ENCODE measurements at regions not wholly inside any gene's neighbourhood (a gene's known extent, or its start where the extent isn't known, plus 50 kb on each side); places are given as distances from the start of the nearest gene placed in this dataset.

DNA sequence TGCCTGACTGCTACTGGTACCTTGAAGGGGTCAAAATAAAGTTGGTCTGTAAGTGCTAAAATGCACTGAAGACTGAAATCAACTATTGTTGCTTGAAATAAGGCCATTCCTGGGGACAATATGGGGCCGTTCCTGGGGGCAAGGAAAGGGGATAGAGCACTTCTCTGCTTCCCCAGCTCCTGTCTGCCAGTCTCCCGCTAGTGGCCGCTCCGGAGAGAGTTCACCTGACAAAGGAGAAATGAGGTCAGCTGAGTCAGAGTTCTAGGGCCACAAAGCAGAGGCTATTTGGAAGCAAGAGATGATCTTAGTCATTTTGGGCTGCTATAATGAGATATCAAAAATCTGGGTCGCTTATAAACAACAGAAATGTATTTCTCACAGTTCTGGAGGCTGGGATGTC is 345.9 kb downstream of the TSN start:
- no peak for DNase-seq (ENCODE audit: low read depth in 4 of 4, low spot score in 1 of 4)

DNA sequence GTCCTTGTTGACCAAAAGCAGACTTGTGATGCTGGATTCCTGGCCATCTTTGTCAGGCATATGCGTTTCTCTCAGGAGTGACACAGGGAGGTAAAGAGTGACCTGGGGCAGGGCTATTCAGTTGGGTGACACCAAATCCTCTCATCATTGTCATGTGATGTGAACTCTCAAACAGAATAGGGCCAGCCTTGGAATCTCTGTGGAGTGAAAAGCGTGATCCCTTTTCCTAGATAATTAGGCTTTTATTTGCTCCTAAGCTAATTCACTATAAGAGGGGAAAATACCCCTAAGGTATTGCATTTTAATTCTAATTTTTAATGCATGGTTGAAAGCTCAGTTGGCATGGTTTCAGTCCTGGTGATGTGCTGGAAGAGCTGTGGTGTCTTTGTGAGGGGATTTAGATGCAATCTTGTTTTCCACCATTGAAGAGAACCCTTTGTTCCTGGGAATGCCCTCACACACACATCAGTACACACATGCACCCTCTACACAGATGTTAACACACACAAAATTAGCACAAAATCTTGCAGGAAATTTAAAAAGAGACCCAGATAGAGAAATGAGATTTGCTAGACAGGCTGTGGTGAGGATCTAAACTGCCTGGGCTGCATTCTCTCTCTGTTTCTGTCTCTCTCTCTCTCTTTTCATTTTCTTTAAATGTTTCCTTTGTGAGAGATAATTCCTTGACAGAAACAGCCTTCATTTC is 349.9 kb downstream of the TSN start:
- no peak for DNase-seq (ENCODE audit: low read depth in 4 of 4, low spot score in 1 of 4)

DNA sequence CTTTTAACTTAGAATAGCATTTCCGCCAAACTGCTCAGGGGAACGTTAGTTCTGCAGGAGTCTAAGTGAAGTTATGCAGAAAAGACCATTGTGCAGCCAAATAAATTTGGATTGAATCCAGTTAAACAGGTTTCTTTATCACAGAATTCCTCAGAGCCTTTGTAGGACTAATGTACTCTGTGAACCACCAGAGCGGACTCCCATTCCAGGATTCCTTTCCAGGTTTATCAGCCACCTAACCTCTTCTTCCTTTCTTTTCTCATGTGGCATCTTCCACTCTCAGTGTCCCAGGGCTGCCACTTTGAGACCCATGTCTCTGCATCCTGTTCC is 350.4 kb downstream of the TSN start:
- DNase-seq (ENCODE audit: low read depth in 4 of 4, low spot score in 1 of 4) = no peak

DNA sequence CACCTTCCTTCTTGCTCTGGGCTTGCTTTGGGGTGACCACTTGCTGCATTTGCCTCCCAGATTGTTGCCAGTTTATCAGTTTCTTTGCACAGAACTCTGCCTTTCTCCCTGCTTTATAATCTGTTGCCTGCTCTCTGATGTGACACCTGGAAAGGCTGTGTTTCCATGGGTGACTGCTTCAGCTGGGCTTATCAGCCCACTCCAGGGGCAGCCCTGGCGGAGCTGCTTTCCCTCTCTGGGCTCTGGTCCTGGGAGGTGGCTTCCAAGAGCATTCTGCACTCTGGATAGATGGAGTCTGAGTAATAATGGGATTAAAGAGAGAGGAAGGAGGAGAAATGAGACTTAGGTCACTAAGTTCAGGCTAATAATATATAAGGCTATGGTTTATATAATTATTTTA is 352.7 kb downstream of the TSN start:
- no peak for DNase-seq (ENCODE audit: low read depth in 4 of 4, low spot score in 1 of 4)

DNA sequence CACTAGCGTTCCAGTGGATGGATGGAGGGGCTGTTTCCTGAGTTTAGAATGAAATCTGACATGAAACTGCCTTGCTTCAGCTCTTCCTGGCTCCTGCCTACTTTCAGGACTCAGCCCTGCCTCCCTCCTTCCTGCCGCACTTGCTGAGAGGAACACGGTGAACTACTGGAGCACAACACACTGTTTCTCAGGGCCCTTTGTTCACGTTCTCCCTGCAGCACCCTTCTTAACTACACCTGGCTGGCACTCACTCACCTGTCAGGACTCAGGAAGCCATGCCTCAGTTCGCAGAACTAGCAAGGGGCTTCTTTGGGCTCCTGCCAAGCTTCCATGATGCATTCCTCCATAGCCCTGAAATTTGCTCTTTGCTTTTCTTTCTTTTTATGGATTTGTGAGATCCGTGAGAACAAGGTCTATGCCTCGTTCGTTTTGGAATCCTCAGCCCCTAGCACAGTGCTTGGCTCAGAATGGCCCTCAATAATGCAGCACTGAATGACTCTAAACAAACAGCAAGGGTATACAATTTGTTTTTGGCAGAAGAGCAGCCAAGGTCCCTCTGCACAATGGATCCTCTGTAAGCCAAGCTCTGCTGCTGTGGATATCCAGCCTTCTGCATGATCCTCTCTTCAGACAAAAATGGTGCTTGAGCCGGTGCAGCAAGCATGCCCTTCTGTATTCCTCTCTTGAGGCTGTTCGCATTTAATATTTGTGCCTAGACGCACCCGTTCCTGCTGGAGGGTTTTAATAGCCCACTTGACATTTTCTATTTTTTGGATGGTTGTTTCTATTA is 357.0 kb downstream of the TSN start:
- no peak for DNase-seq (ENCODE audit: low read depth in 4 of 4, low spot score in 1 of 4)

DNA sequence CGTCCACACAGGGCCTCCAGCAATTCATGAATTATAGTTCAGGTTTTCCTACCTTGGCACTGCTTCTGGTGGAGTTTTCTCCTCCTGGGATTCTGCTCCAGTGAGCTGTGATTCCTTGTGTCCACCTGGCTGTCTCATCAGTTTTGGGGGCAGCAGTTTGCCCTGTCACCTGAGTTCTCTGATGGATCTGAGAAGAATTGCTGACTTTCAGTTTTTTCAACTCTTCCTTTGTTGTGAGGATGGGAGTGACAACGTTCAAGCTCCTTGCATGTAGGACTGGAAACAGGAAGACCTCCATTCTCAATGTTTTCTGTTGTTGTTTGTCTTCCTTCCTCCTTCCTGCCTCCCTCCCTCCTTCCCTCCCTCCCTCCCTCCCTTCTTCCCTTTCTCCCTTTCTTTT is 359.0 kb downstream of the TSN start:
- DNase-seq (ENCODE audit: low read depth in 4 of 4, low spot score in 1 of 4) = no peak

DNA sequence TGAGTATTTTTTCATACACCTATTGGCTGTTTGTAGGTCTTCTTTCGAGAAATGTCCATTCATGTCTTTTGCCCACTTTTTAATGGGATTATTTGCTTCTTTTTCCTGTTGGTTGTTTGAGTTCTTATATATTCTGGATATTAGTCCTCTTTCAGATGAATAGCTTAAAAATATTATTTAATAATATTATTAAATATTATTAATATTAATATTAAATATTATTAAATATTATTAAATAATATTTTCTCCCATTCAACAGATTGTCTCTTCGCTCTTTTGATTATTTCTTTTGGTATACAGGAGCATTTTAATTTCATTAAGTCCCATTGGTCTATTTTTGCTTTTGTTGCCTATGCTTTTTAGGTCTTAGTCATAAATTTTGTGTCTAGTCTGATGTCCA is 361.9 kb downstream of the TSN start:
- DNase-seq (ENCODE audit: low read depth in 4 of 4, low spot score in 1 of 4) = no peak

DNA sequence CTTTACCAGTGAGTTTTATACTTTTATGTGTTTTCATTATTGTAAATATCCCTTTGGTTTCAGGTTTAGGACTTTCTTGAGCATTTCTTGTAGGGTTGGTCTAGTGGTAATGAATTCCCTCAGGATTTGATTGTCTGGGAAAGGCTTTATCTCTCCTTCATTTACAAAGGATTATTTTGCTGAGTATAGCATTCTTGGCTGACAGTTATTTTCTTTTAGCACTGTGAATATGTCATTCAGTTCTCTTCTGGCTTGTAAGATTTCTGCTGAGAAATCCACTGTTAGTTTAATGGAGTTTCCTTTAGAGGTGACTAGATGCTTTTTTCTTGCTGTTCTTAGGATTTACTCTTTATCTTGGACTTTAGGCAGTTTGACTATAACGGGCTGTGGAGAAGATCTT is 373.9 kb downstream of the TSN start:
- no peak for DNase-seq (ENCODE audit: low read depth in 4 of 4, low spot score in 1 of 4)

DNA sequence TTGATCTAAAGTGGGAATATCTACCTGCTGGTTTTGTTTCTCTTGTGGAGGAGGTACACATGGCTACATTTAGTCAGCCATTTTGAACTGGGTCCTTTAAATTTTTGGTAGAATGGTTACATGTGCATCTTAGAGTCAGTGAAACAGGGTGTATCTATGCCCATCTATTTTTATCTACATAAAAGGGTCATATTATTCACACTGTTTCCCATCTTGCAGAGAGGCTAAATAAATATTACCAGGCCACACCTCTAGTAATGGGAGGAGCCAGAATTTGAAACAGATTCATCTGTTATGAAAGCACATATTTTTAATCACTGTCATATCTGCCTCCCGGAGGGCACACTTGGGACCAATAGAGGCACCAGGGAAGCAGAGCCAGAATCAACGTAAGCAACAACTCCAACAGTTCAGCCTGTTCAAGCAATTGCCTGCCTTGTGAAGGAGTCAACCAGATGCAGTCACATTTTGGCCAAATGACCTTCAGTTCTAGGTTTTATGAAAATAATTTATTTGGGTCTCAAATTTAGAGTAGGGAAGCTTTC is 376.8 kb downstream of the TSN start:
- no peak for DNase-seq (ENCODE audit: low read depth in 4 of 4, low spot score in 1 of 4)

DNA sequence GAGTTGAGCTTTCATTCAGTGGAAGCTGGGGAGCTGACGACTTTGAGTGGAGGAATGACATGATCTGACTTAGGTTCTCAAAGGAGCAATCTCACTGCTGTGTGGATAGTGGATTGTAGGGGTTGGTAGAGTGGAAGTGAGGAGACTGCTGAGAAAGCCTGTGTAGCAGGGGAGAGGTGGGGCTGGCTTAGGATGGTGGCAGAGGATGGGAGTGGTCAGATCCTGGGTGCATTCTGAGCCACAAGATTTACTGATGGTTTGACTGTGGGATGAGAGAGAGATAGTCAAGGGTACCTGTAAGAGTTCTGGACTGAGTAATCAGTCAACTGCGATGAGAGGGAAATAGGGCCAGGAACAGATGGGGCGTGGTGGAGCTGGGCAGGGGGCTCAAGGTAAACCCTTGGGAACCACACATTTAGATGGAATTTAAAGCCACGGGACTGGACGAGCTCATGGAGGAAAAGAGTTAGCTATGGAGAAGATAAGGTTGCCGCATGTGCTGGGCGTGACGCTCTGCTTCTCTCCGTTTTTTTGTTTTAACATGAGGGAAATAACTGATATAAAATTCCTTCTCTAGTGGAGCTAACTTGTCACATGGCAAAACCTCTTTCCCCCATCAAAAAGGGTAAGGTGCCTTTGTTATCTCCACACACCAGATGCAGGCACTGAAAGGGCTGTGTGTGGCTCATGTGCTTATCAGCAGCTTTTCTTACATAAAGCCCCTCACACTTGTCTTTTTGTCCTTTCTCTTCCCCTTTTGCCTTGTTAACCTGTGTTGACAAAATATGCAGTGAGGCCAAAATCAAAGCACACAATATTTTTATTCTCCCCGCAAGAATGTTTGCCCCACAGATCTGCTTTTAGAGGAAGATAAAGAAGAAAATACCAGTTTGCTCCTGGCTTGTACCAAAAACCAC is 379.8 kb downstream of the TSN start:
- no peak for DNase-seq (ENCODE audit: low read depth in 4 of 4, low spot score in 1 of 4)

DNA sequence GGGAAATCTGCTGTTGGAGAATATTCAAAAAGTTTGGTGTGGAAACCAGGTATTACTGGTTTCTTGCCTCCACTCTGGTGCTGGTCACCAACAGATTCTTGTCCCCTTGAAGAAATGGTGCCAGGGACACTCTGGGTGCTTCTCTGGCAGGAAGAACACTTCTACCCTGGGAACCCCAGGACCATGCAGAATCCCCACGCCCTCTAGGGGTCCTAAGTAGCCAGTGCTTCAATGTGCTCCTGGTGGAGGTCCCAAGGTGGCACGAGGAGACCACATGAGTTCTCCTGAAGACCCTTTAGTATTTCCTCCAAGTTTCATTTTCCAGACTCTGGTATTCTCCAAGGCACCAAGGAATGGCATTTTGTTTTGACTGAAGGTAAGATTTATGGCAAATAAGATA is 380.6 kb downstream of the TSN start:
- DNase-seq (ENCODE audit: low read depth in 4 of 4, low spot score in 1 of 4) = no peak

DNA sequence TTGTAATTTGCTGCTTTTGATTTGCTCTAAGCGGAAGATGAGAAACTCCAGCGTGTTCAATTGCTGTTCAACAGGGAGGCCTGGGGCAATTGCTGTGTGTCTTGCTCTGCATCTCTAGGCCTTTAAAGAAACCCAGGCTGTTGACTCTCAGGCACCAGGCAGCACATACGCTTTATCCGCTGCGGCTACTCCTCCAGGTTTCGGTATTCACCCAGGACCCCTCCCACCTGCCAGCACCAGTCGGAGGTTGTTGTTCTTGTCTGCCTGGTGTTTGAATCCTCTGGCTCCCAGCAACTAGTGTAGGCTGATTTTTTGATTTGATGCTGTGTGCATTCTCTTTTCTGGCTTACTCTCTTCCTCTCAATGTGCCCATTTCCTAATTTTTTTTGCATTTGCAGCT is 383.1 kb downstream of the TSN start:
- no peak for DNase-seq (ENCODE audit: low read depth in 4 of 4, low spot score in 1 of 4)

DNA sequence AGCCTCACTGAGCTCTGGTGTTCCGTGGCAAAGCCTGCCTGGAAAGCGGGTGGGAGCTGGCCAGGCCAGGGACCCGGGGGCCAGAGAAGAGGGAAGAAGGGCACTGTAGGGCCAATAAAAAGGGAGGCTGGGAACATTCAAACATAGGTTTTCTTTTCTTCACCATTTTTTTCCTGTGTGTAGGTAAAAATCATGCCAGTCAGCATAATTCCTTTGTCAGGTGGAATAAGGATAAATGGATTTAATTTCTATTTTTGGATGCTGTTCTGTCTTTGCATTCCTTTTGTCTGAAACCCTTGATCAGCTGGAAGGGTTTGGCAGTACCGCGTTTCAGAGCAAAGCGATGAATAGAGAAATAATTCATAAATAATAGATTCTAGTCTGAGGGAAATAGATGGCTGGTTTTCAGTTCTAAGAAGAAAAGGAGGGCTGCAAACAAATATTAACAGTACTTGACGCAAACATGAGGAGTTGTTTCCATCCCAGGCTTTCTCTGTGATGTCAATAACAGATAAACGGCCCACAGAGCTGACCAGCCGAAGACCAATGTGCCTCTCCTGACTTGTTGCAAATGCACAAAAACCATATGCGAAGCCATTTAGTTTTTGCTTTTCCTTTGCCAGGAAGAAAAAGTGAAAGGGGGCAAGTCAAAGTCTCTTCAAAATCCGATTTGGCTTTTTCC is 384.4 kb downstream of the TSN start:
- DNase-seq (ENCODE audit: low read depth in 4 of 4, low spot score in 1 of 4) = no peak

DNA sequence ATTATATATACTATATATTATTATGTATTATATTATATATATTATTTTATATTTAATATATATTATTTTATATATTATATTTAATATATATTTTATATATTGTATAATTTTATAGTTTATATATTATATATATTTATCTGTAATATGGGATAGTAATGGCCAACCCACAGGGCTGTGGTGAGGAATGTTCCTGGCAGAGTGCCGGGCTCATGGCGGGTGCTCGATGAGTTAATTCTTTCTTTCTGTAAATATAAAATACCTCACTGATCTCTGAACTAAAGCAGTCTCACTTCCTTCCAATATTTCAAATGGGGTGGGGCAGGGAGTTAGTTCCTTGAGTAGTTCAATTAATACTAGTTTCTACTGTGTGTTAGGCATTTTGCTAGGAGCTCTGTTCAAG is 389.4 kb downstream of the TSN start:
- no peak for DNase-seq (ENCODE audit: low read depth in 4 of 4, low spot score in 1 of 4)

DNA sequence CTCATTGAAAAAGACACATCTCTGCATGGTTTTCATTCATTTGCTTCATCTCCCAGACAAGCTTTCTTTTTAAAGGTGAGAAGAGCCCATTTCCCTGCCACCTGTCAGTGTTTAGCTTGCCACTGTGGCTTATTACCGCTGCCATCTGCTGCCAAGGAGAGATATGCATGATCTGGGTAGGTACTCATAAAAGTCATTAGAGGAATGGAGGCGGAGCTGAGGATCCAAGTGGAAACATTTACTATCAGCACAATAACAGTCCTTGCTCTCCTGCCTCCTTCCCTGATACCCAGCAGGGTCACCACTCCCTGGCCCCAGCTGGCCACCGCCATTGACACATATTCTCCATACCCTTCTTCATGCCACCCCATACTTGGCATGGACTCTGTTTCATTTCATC is 390.4 kb downstream of the TSN start:
- DNase-seq (ENCODE audit: low read depth in 4 of 4, low spot score in 1 of 4) = no peak

DNA sequence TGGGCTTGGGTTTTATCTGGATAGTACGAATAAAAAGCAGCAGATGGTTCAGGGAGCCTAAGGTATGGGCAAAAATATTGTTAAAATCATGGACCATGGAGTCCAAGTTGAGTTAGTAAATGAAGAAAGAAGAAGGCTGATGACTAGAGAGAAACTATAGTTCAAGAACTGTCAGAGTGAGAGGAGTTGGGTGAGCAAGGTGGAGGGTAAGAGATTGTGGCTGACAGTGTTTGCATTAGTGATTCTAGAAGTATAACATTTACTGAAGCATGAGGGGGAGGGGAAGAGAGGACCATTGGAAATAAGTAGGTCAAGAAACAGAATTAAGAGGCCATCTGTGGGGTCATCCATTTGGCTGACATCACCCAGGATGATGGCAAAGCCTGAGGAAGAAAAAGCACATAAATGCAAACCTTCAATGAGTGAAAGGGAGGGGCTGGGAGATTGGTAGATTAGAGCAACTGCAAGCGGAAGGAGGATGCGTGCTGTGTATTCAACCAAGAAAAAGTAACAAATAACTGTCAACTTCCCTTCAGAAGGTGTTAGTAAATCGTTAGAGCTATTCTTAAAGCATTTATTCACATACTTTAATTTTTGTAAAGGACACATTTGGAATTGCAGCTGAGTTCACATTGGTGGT is 392.8 kb downstream of the TSN start:
- no peak for DNase-seq (ENCODE audit: low read depth in 4 of 4, low spot score in 1 of 4)

DNA sequence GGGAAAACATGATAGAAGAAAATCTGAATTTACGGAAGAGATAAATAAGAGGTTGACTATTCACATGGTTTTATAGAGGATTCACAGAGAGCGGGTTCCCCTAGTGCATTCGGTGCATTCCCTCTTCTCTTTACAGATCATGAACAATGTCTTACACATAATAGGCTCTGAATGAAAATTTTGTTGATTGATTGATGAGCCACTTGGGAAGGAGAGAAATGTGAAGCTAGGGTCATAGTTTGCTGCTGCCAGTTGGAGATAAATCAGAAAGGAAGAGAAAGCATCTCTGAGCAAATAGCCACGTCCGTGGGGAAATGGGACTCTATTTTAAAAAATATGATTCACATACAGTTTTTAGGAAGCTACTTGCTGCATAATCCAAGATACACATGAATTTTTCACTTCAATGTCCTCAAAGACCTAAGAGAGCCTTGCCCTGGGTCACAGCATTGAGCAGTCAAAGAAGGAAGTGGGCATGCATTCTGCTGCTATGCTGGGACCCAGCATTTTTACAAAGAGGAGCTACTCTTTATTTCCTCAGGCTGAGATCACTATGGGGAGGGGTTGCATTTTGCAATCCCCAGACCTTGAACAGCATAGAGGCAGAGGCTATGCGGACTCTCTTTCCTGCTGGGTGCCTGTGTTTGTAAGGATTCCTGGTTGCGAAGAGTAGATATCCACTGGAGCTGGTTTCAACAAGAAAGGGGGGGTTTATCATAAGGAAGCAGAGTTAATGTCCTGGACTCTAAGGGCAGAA is 395.3 kb downstream of the TSN start:
- no peak for DNase-seq (ENCODE audit: low read depth in 4 of 4, low spot score in 1 of 4)

DNA sequence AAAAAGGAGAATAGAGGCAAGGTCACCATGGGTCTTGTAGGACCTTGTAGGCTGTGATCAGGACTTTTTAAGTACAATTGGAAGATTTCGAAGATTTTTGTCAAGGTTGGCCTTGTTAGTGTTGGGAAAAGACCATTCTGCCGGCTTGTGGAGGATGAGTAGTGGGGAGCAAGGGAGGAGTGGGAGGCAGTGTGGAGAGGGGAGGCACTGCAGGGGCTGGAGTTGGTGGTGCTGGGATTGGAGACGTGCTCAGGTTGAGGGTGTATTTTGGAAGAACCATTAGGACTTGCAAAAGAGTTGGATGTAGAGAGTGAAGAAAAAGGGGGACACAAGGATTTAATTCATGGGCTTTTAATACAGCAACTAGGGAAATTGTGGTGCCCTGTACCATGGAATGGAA is 397.1 kb downstream of the TSN start:
- DNase-seq (ENCODE audit: low read depth in 4 of 4, low spot score in 1 of 4) = no peak

DNA sequence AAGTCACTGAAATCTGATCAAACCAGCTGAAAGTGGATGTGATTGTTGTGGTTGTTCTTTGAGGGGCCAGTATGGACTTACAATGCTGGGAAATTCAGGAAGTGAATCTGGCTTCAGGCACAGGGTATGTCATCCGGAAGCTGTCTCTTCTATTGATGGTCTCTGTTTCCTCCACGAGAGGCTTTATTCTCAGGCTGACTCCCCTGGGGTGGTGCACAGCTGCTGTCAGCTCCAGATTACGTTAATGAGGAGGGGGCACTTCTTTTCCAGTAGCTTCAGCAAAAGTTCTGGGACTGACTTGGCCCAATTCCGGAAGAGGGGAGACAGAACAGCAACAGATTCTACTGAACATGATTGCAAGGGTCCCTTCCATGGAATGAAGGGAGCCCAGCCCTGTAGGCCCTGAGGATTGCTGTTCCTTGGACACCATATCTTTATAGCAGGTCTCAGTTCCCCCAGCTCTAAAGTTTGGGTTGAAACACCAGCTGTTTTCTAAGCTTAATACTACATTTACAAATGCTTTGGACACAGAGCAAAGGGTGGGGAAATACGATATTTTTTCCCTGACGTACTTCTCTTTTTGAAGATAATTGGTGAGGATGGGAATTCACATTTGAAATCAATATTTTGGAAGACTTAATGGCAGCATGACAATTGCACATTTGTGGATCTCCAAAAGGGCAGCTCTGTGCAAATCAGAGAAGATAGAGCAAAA is 400.9 kb downstream of the TSN start:
- DNase-seq (ENCODE audit: low read depth in 4 of 4, low spot score in 1 of 4) = no peak

Measured in stimulated activated CD4-positive, alpha-beta T cell treated with anti-CD3 and anti-CD28 coated beads, Interleukin-1b, Interleukin-23, amount 100 ng/mL, for 24 hours (primary cell).